ENCODE measurements at regions not wholly inside any gene's neighbourhood (a gene's known extent, or its start where the extent isn't known, plus 50 kb on each side); places are given as distances from the start of the nearest gene placed in this dataset.

DNA sequence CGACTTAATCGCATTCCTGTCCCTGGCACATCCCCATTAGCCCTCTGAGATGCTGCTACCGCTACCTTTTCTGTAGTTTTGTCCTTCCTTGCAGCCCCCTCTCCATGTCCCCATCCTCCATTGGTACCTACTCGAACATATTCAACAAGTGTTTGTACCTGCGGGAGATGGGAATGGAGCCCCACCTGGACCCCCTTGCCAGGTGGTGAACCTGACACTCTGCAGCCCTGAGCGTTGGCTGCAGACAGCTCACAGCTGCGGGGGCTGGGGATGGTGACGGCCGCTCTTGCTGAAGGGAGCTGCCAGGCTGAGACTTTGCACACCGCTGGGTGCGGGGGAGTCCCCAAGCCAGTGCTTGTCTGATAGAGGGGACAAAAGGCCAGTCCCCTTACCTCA is 96.3 kb upstream of the DAP start:
- H3K36me3 ChIP-seq (ENCODE audit: insufficient read depth, low read length, poor library complexity, severe bottlenecking): no peaks in the 10 kb centered on the region
- ChIA-PET POLR2A (ENCODE audit: low non-redundant PET) (no interaction called here), CTCF (interaction anchor here (0.6 to 0.7 kb wide), 2 partner anchors 13 to 329 kb away, joined by 3 read pairs; no protein-coding TSS in a partner anchor)
- DNase-seq (ENCODE audit: low spot score): no peak
- no peak overlapping the region for H3K27ac ChIP-seq (ENCODE audit: low read depth, low read length, poor library complexity, severe bottlenecking)
- intact Hi-C loops (cut with micrococcal nuclease; ENCODE audit: unreplicated experiment): no loop called here
- TF ChIP-seq, protein P1, sequence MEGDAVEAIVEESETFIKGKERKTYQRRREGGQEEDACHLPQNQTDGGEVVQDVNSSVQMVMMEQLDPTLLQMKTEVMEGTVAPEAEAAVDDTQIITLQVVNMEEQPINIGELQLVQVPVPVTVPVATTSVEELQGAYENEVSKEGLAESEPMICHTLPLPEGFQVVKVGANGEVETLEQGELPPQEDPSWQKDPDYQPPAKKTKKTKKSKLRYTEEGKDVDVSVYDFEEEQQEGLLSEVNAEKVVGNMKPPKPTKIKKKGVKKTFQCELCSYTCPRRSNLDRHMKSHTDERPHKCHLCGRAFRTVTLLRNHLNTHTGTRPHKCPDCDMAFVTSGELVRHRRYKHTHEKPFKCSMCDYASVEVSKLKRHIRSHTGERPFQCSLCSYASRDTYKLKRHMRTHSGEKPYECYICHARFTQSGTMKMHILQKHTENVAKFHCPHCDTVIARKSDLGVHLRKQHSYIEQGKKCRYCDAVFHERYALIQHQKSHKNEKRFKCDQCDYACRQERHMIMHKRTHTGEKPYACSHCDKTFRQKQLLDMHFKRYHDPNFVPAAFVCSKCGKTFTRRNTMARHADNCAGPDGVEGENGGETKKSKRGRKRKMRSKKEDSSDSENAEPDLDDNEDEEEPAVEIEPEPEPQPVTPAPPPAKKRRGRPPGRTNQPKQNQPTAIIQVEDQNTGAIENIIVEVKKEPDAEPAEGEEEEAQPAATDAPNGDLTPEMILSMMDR (conservative IDR thresholded peaks at IDR 0.05; ENCODE audit: low read depth, low read length): no peak
- no peak for TF ChIP-seq EZH2 (IDR thresholded peaks at IDR 0.05; ENCODE audit: borderline replicate concordance, low read depth, low read length, poor library complexity, severe bottlenecking)
- H3K4me3 ChIP-seq (ENCODE audit: low read depth, low read length, poor library complexity, severe bottlenecking): no peak overlapping the region
- H3K27me3 ChIP-seq (replicated peaks; ENCODE audit: insufficient read depth, low read depth, low read length, poor library complexity): peaks cover 15% of the 10 kb centered on the region
- H3K4me1 ChIP-seq (ENCODE audit: insufficient read depth, low read length, poor library complexity, severe bottlenecking): no peaks in the 10 kb centered on the region
- no TSS peak for BruUV-seq (replicated peaks)
- H3K9me3 ChIP-seq (ENCODE audit: low read depth, low read length, poor library complexity, severe bottlenecking): no peaks in the 10 kb centered on the region

DNA sequence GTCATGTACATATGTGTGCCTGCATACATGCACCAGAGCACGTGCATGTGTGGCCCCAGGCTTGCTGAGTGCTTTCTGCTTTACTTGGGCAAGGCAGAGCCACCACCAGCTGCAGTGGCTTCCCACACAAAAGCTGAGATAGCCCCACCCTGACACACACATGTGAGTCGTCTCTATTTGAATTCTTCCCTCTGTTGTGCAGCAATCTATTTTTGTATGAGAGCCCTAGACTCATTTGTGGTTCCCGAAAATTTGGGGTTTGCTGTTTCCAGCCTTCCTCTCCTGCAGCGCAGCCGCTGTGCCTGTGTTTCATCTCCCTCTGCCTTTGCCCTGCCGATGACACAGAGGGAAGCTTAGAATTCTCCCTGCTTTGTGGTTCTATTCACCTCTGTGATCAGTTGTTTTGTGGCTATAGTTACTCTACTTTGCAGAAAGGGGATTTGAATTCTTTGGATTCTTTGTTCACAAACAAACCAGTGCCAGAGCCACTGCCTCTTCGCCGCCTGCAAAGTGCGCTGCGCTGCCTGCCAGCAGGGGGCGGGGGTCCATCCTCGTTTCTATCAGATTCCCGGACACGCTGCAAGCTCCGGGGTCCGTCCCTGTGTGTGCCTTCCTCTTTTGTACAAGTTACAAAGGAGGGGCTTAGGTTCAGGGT is 95.8 kb upstream of the DAP start:
- no TSS peak for BruUV-seq (replicated peaks)
- Histone ChIP-seq H3K9me3 (ENCODE audit: low read depth, low read length, poor library complexity, severe bottlenecking) (no peaks in the 10 kb centered on the region), H3K27ac (ENCODE audit: low read depth, low read length, poor library complexity, severe bottlenecking) (no peak overlapping the region), H3K4me1 (ENCODE audit: insufficient read depth, low read length, poor library complexity, severe bottlenecking) (no peaks in the 10 kb centered on the region), H3K4me3 (ENCODE audit: low read depth, low read length, poor library complexity, severe bottlenecking) (no peak overlapping the region), H3K27me3 (replicated peaks; ENCODE audit: insufficient read depth, low read depth, low read length, poor library complexity) (peaks cover 15% of the 10 kb centered on the region), H3K36me3 (ENCODE audit: insufficient read depth, low read length, poor library complexity, severe bottlenecking) (no peaks in the 10 kb centered on the region)
- intact Hi-C loops (cut with micrococcal nuclease; ENCODE audit: unreplicated experiment): no loop called here
- TF ChIP-seq EZH2 (IDR thresholded peaks at IDR 0.05; ENCODE audit: borderline replicate concordance, low read depth, low read length, poor library complexity, severe bottlenecking): no peak
- TF ChIP-seq, protein P1 (conservative IDR thresholded peaks at IDR 0.05; ENCODE audit: low read depth, low read length): peak; percentile 88
- peak; percentile 47 for DNase-seq (ENCODE audit: low spot score)
- ChIA-PET CTCF (interaction anchor here (0.6 to 0.7 kb wide), 2 partner anchors 312 to 329 kb away, joined by 3 to 5 read pairs; no protein-coding TSS in a partner anchor), POLR2A (ENCODE audit: low non-redundant PET) (no interaction called here)

DNA sequence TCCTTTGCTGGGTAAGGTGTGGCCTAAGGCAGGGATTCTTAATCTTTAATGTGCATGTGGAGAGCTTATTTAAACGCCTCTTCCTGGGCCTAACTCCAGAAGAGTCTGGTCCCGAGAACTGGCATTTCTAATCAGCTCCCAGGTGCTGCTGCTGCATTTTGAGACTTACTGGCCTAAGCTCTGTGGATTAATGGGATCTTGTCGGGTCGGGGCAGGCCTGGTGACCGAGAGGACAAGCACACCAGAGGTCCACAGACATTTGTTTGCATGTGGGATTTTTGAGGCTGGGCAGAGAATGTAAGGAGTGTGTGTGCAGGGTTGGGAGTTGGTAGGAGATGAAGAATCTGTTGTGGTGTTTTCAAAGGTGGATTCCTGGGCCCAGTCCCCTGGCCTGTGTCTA is 95.0 kb upstream of the DAP start:
- CTCF ChIA-PET: interaction anchor here (0.6 kb wide), 1 partner anchor 311 kb away, joined by 5 read pairs; no protein-coding TSS in a partner anchor

More for the DNA sequence above, 95.0 kb upstream of the DAP start:
- H3K9me3 ChIP-seq (ENCODE audit: low read depth, low read length, poor library complexity, severe bottlenecking): no peaks in the 10 kb centered on the region
- DNase-seq (ENCODE audit: low spot score): no peak
- H3K4me1 ChIP-seq (ENCODE audit: insufficient read depth, low read length, poor library complexity, severe bottlenecking): no peaks in the 10 kb centered on the region
- no TSS peak for BruUV-seq (replicated peaks)
- H3K36me3 ChIP-seq (ENCODE audit: insufficient read depth, low read length, poor library complexity, severe bottlenecking): no peaks in the 10 kb centered on the region
- no peak overlapping the region for H3K27ac ChIP-seq (ENCODE audit: low read depth, low read length, poor library complexity, severe bottlenecking)
- intact Hi-C loops (cut with micrococcal nuclease; ENCODE audit: unreplicated experiment): no loop called here
- POLR2A ChIA-PET (ENCODE audit: low non-redundant PET): no interaction called here
- no peak for TF ChIP-seq EZH2 (IDR thresholded peaks at IDR 0.05; ENCODE audit: borderline replicate concordance, low read depth, low read length, poor library complexity, severe bottlenecking)
- TF ChIP-seq, protein P1 (conservative IDR thresholded peaks at IDR 0.05; ENCODE audit: low read depth, low read length): no peak
- no peak overlapping the region for H3K4me3 ChIP-seq (ENCODE audit: low read depth, low read length, poor library complexity, severe bottlenecking)
- H3K27me3 ChIP-seq (replicated peaks; ENCODE audit: insufficient read depth, low read depth, low read length, poor library complexity): peaks cover 15% of the 10 kb centered on the region
